Activated T-helper 1 cell treated with anti-CD3 and anti-CD28 coated beads, Interleukin-12 subunit alpha, Interleukin-12 subunit beta, Interleukin-2, Interleukin-4 antibody, amounts not matched to agents 30 ng/mL and 10 ng/mL and 1 ng/mL, durations not matched to agents 14 hours and 24 hours and 36 hours (primary cell): ENCODE measurements at regions not wholly inside any gene's neighbourhood (a gene's known extent, or its start where the extent isn't known, plus 50 kb on each side); places are given as distances from the start of the nearest gene placed in this dataset.
A peak's percentile ranks its signal among the peaks of the same experiment; 100 is the strongest.
"Not testable (repeated sequence)": the region's sequence is repeated elsewhere in the genome, so short reads cannot be mapped to it uniquely, and the experiment has no call there.

Experiments
- DNase-seq: peaks from one replicate; pipeline ENCODE4 v3.0.0; 2021; ENCODE audit warnings: low spot score
- H3K27ac Mint-ChIP-seq: one replicate; pipeline ENCODE4 v1.8.0; 2021; ENCODE audit warnings: mild to moderate bottlenecking, mixed read lengths
- H3K27me3 Mint-ChIP-seq: one replicate; pipeline ENCODE4 v1.8.0; 2022; ENCODE audit warnings: mild to moderate bottlenecking, moderate library complexity, mixed read lengths; ENCODE audit not compliant: insufficient read depth
- H3K36me3 Mint-ChIP-seq: one replicate; pipeline ENCODE4 v1.8.0; 2021; ENCODE audit warnings: low read depth, mixed read lengths
- H3K4me1 Mint-ChIP-seq: one replicate; pipeline ENCODE4 v1.8.0; 2021; ENCODE audit warnings: low read depth, mixed read lengths
- H3K4me3 Mint-ChIP-seq: one replicate; pipeline ENCODE4 v1.8.0; 2021; ENCODE audit warnings: mild to moderate bottlenecking, moderate library complexity, mixed read lengths
- H3K9me3 Mint-ChIP-seq: one replicate; pipeline ENCODE4 v1.8.0; 2021; ENCODE audit warnings: mixed read lengths
- intact Hi-C: fragments of 100-400 bp; cut with micrococcal nuclease; formaldehyde crosslinking; loops from one replicate; pipeline ENCODE4 v1.15.1; 2024

GRCh38 chr1:25126562-25126961, 105.7 kb downstream of the SYF2 start:
- peaks cover 10% of the 10 kb centered on the region for H3K27me3 Mint-ChIP-seq
- no peak for DNase-seq
- no peaks in the 10 kb centered on the region for H3K36me3 Mint-ChIP-seq
- intact Hi-C loops, result no loop called here
- no peaks in the 10 kb centered on the region for H3K4me1 Mint-ChIP-seq
- H3K27ac Mint-ChIP-seq, result no peak overlapping the region
- no peak overlapping the region for H3K4me3 Mint-ChIP-seq
- no peaks in the 10 kb centered on the region for H3K9me3 Mint-ChIP-seq

GRCh38 chr1:25123551-25123950, 108.8 kb downstream of the SYF2 start:
- no peak for DNase-seq
- intact Hi-C loops, result no loop called here

DNA sequence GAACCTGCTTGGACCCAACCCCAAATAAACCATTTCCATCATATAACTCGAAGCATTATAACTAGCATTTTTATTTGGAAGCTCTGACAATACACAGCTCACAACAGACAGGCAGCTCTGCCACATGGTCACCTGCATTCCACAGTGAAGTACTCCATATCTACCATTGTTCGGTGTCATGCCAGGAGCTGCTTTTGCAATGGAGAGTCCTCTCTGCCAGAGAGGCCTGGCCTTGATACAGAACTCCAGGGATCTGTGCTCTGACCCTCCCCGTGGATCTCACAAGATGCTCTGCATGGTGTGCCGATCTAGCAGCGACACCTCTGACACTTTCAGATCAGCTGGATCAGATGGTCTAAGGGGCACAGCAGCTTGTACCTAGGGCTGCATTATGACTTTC, 109.6 kb downstream of the SYF2 start:
- Mint-ChIP-seq H3K27ac (no peak overlapping the region), H3K4me1 (peaks cover 23% of the 10 kb centered on the region), H3K36me3 (peaks cover 2% of the 10 kb centered on the region), H3K27me3 (peaks cover 2% of the 10 kb centered on the region), H3K4me3 (no peak overlapping the region), H3K9me3 (no peaks in the 10 kb centered on the region)
- intact Hi-C loops, result no loop called here
- no peak for DNase-seq

More at GRCh38 chr1:25123551-25123950, 108.8 kb downstream of the SYF2 start:
- Mint-ChIP-seq H3K9me3 (no peaks in the 10 kb centered on the region), H3K36me3 (peaks cover 2% of the 10 kb centered on the region), H3K27ac (no peak overlapping the region), H3K4me1 (peaks cover 19% of the 10 kb centered on the region), H3K27me3 (peaks cover 2% of the 10 kb centered on the region), H3K4me3 (no peak overlapping the region)

- H3K27me3 Mint-ChIP-seq, result peaks cover 9% of the 10 kb centered on the region
- intact Hi-C loops, result no loop called here
- no peak overlapping the region for H3K27ac Mint-ChIP-seq
- peak overlapping the region; percentile 34 for H3K4me3 Mint-ChIP-seq
- peaks cover 23% of the 10 kb centered on the region for H3K4me1 Mint-ChIP-seq
- H3K36me3 Mint-ChIP-seq, result peaks cover 2% of the 10 kb centered on the region
- DNase-seq, result no peak
- H3K9me3 Mint-ChIP-seq, result no peaks in the 10 kb centered on the region
Observed at GRCh38 chr1:25120281-25120680, 112.0 kb downstream of the SYF2 start.

DNA sequence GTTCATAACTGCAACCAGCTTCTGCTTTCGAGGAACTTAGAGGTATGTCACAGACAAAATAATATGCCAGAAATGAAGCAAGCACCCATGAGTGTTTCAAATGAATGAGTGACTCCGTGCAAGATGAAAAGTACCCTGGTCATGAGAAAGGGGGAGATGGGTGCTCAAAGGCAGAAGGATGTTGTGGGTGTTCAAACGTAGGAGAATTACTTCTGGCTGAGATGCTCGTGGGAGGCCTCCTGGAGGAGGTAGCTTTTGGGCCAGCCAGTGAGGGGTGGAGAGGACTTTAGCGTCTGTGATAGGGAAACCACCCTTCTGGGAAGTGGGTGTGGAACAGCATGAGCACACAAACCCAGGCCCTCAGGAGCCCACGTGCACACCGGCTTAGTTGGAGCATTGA, 113.8 kb downstream of the SYF2 start:
- peaks cover 23% of the 10 kb centered on the region for H3K4me1 Mint-ChIP-seq
- H3K27ac Mint-ChIP-seq, result peak overlapping the region; percentile 59
- H3K36me3 Mint-ChIP-seq, result peaks cover 2% of the 10 kb centered on the region
- peaks cover 18% of the 10 kb centered on the region for H3K27me3 Mint-ChIP-seq
- intact Hi-C loops, result no loop called here
- DNase-seq, result no peak
- no peaks in the 10 kb centered on the region for H3K9me3 Mint-ChIP-seq
- peak overlapping the region; percentile 53 for H3K4me3 Mint-ChIP-seq

DNA sequence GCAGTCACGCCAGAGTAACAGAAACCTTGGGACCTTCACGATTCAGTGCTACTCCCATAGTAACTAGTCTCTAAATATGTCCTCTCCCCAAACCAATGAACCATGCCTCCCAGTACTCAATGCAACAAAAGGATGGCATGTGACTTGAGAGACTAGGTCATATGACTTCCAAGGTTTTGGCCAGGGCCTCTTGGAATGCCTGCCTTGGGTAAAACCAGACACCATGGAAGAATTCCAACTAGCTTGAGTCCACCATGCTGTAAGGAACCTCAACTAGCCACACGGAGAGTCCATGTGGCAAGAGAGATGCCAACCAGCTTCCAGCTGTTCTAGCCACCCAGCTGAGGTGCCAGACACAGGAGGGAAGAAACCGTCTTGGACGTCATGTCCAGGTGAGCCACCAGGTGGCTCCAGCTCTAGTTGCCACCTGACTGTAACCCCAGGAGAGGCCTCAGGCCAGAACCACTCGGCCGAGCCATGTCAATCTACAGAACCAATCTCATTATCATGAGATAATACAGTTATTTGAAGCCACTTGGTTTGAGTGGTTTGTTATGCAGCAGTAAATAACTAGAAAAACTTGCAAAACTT, 115.0 kb downstream of the SYF2 start:
- Mint-ChIP-seq H3K9me3 (no peaks in the 10 kb centered on the region), H3K36me3 (peaks cover 2% of the 10 kb centered on the region), H3K4me1 (peaks cover 23% of the 10 kb centered on the region), H3K27me3 (peaks cover 18% of the 10 kb centered on the region), H3K27ac (no peak overlapping the region), H3K4me3 (no peak overlapping the region)
- intact Hi-C loops, result loop anchor here (1.0 kb wide), 2 partner anchors 31 to 87 kb away; no protein-coding TSS in a partner anchor
- DNase-seq, result no peak

GRCh38 chr1:25116832-25117231, 115.5 kb downstream of the SYF2 start:
- H3K27me3 Mint-ChIP-seq, result peaks cover 18% of the 10 kb centered on the region
- peaks cover 2% of the 10 kb centered on the region for H3K36me3 Mint-ChIP-seq
- H3K4me3 Mint-ChIP-seq, result no peak overlapping the region
- no peak overlapping the region for H3K27ac Mint-ChIP-seq
- intact Hi-C loops, result loop anchor here (1.0 kb wide), 2 partner anchors 31 to 87 kb away; no protein-coding TSS in a partner anchor
- H3K9me3 Mint-ChIP-seq, result no peaks in the 10 kb centered on the region
- peaks cover 23% of the 10 kb centered on the region for H3K4me1 Mint-ChIP-seq
- DNase-seq, result no peak

DNA sequence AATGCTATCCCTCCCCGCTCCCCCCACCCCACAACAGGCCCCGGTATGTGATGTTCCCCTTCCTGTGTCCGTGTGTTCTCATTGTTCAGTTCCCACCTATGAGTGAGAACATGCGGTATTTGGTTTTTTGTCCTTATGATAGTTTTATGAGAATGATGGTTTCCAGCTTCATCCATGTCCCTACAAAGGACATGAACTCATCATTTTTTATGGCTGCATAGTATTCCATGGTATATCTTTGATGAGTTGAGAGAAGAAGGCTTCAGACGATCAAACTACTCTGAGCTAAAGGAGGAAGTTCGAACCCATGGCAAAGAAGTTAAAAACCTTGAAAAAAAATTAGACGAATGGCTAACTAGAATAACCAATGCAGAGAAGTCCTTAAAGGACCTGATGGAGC, 116.2 kb downstream of the SYF2 start:
- H3K4me3 Mint-ChIP-seq, DNase-seq, H3K27ac Mint-ChIP-seq, H3K9me3 Mint-ChIP-seq, intact Hi-C loops, H3K36me3 Mint-ChIP-seq: not testable (repeated sequence)
- peaks cover 23% of the 10 kb centered on the region for H3K4me1 Mint-ChIP-seq
- H3K27me3 Mint-ChIP-seq, result peaks cover 18% of the 10 kb centered on the region

DNA sequence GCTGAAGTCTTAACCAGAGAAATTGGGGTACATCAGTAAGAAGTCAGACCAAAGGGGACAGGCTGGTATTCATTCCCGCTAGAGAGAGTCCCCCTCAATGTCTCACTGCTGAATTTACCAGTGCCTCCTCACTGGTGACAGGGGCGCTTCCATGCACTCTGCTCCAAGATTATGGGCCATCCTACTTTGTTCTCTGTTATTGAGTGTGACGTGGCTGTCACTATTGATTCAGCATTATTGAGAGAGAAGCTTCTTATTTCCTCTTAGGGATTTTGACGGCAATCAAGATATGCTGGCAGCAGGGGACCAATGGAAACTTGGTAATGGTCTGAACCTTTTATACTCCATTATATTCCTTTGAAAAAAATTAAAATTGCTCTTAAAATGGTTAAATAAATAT, 118.6 kb downstream of the SYF2 start:
- Mint-ChIP-seq H3K27ac (no peak overlapping the region), H3K4me3 (no peak overlapping the region), H3K9me3 (peaks cover 10% of the 10 kb centered on the region), H3K36me3 (peaks cover 10% of the 10 kb centered on the region), H3K27me3 (peaks cover 18% of the 10 kb centered on the region), H3K4me1 (peaks cover 16% of the 10 kb centered on the region)
- intact Hi-C loops, result no loop called here
- DNase-seq, result no peak

GRCh38 chr1:25113086-25113485, 119.2 kb downstream of the SYF2 start:
- intact Hi-C loops, result no loop called here
- H3K27me3 Mint-ChIP-seq, result peaks cover 18% of the 10 kb centered on the region
- no peak overlapping the region for H3K4me3 Mint-ChIP-seq
- no peak overlapping the region for H3K27ac Mint-ChIP-seq
- no peak for DNase-seq
- peaks cover 10% of the 10 kb centered on the region for H3K9me3 Mint-ChIP-seq
- H3K36me3 Mint-ChIP-seq, result peaks cover 9% of the 10 kb centered on the region
- peaks cover 11% of the 10 kb centered on the region for H3K4me1 Mint-ChIP-seq

DNA sequence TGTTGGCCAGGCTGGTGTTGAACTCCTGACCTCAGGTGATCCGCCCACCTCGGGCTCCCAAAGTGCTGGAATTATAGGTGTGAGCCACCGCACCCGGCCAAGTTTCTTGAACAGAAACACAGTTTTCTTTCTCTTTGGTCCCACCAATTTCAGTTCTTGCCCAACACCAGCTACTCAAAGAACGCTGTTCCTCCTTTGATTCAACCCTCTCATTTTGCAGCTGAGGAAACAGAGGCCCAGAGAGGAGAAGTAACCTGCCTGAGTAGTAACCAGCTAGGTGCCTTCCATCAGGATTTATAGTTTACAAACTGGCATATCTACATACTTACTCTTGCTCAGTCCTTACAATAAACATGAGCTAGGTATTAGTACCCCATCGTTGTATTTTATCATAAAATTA, 119.9 kb downstream of the SYF2 start:
- no peak for DNase-seq
- peaks cover 18% of the 10 kb centered on the region for H3K27me3 Mint-ChIP-seq
- H3K36me3 Mint-ChIP-seq, result peaks cover 9% of the 10 kb centered on the region
- H3K9me3 Mint-ChIP-seq, result peaks cover 10% of the 10 kb centered on the region
- no peak overlapping the region for H3K4me3 Mint-ChIP-seq
- H3K4me1 Mint-ChIP-seq, result peaks cover 11% of the 10 kb centered on the region
- intact Hi-C loops, result no loop called here
- H3K27ac Mint-ChIP-seq, result no peak overlapping the region

DNA sequence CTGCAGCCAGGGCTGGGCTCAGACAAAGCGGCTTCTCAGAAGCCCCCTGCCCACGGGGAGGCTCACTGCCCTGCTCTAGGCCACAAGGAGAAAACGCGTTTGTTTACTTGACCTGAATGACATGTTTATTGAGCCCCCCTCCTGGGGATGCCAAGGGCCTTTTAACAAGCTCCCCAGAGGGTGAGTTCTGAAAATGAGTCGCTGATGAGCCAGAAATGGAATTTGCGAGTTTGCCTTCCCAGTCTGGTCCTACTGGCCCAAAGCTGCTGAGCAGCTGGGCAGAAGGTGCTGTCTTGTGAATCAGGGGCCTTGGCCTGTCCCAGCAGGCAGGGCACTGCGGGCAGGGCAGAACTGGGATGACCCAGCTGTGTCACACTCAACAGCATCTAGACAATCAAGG, 120.6 kb downstream of the SYF2 start:
- no peak overlapping the region for H3K27ac Mint-ChIP-seq
- H3K4me1 Mint-ChIP-seq, result peaks cover 11% of the 10 kb centered on the region
- intact Hi-C loops, result no loop called here
- H3K9me3 Mint-ChIP-seq, result peaks cover 10% of the 10 kb centered on the region
- DNase-seq, result no peak
- H3K27me3 Mint-ChIP-seq, result peaks cover 17% of the 10 kb centered on the region
- H3K4me3 Mint-ChIP-seq, result no peak overlapping the region
- H3K36me3 Mint-ChIP-seq, result peaks cover 9% of the 10 kb centered on the region

DNA sequence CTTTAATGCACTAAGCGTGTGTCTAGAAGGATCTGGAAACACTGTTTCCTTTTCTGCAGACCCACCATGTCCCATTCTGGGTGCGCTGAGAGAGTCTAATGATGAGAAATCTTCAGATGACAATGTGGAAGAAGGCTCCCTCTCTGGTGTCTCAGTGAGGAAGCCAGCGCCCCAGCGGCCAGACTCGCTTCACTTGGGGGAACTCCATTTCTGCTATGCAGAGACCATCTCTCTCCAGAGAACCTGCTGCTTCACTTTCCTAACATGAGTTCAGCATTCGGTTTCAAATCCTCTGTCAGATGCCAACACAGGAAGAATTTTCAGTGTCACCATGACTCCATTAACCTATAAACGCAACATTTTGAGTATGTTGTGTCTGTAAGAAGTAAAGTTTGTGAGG, 121.8 kb downstream of the SYF2 start:
- Mint-ChIP-seq H3K9me3 (peaks cover 10% of the 10 kb centered on the region), H3K27ac (no peak overlapping the region), H3K4me3 (no peak overlapping the region), H3K27me3 (peaks cover 14% of the 10 kb centered on the region), H3K4me1 (peaks cover 19% of the 10 kb centered on the region), H3K36me3 (peaks cover 9% of the 10 kb centered on the region)
- no peak for DNase-seq
- intact Hi-C loops, result no loop called here

- Mint-ChIP-seq H3K27me3 (peaks cover 12% of the 10 kb centered on the region), H3K4me3 (no peak overlapping the region), H3K36me3 (peaks cover 9% of the 10 kb centered on the region), H3K4me1 (peaks cover 21% of the 10 kb centered on the region), H3K27ac (no peak overlapping the region), H3K9me3 (peaks cover 10% of the 10 kb centered on the region)
- no peak for DNase-seq
- intact Hi-C loops, result no loop called here
Observed at GRCh38 chr1:25110036-25110435, 122.3 kb downstream of the SYF2 start.
